Keratinocyte (primary cell): ENCODE measurements at regions not wholly inside any gene's neighbourhood (a gene's known extent, or its start where the extent isn't known, plus 50 kb on each side); places are given as distances from the start of the nearest gene placed in this dataset.

Experiments used
- DNase-seq: peaks from one replicate; pipeline ENCODE4 v3.0.0-alpha.2; 2011; ENCODE audit warnings: low read depth, missing footprints, low spot score
- FAIRE-seq: peaks from 2 replicates; lab custom pipeline; 2011; peaks lifted over from hg19 to GRCh38; lab: Jason Lieb, UNC
- H2AFZ ChIP-seq: 2 replicates; pipeline ENCODE4 v1.6.0; 2012; ENCODE audit warnings: low read length, control low read depth, inconsistent platforms; ENCODE audit not compliant: control insufficient read depth
- H3K27ac ChIP-seq: 2 replicates; pipeline ENCODE4 v1.5.1; 2011; ENCODE audit warnings: low read length; ENCODE audit not compliant: control insufficient read depth, insufficient read depth
- H3K27me3 ChIP-seq: 3 replicates; pipeline ENCODE4 v1.6.0; 2011; ENCODE audit warnings: low read length; ENCODE audit not compliant: control insufficient read depth, insufficient read depth; ENCODE audit errors: extremely low read depth
- H3K36me3 ChIP-seq, 2 experiments: 2 replicates in 1 of 2; 3 replicates in 1 of 2; pipeline ENCODE4 v1.5.1; 2011; ENCODE audit warnings: low read length in 2 of 2, mild to moderate bottlenecking in 1 of 2; ENCODE audit not compliant: control insufficient read depth in 2 of 2, insufficient read depth in 2 of 2; ENCODE audit errors: extremely low read depth in 1 of 2
- H3K4me1 ChIP-seq: 3 replicates; pipeline ENCODE4 v1.5.1; 2011; ENCODE audit warnings: low read length; ENCODE audit not compliant: control insufficient read depth, insufficient read depth; ENCODE audit errors: extremely low read depth
- H3K4me2 ChIP-seq: 3 replicates; pipeline ENCODE4 v1.6.0; 2011; ENCODE audit warnings: low read depth, low read length; ENCODE audit not compliant: control insufficient read depth, insufficient read depth; ENCODE audit errors: extremely low read depth
- H3K4me3 ChIP-seq, 3 experiments: fragments of 200-600 bp in 1 of 3; sonication (generic) in 1 of 3; 2 replicates in 2 of 3; 3 replicates in 1 of 3; pipeline ENCODE4 v1.5.1; 2011 to 2016; ENCODE audit warnings: low read length in 3 of 3, mild to moderate bottlenecking in 3 of 3, control low read depth in 2 of 3, inconsistent platforms in 1 of 3, low read depth in 1 of 3, mixed read lengths in 1 of 3, mixed run types in 1 of 3, moderate library complexity in 1 of 3; ENCODE audit not compliant: control insufficient read depth in 2 of 3, insufficient read depth in 2 of 3; ENCODE audit errors: extremely low read depth in 1 of 3
- H3K79me2 ChIP-seq: 2 replicates; pipeline ENCODE4 v1.6.0; 2012; ENCODE audit warnings: low read length; ENCODE audit not compliant: control insufficient read depth, insufficient read depth
- H3K9ac ChIP-seq: 3 replicates; pipeline ENCODE4 v1.6.0; 2011; ENCODE audit warnings: low read length; ENCODE audit not compliant: control insufficient read depth, insufficient read depth; ENCODE audit errors: extremely low read depth
- H3K9me1 ChIP-seq: 3 replicates; pipeline ENCODE4 v1.6.0; 2011; ENCODE audit warnings: low read length; ENCODE audit not compliant: control insufficient read depth, insufficient read depth; ENCODE audit errors: extremely low read depth
- H3K9me3 ChIP-seq: 2 replicates; pipeline ENCODE4 v1.5.1; 2012; ENCODE audit warnings: low read depth, low read length; ENCODE audit not compliant: control insufficient read depth
- H4K20me1 ChIP-seq: 3 replicates; pipeline ENCODE4 v1.6.0; 2011; ENCODE audit warnings: low read length; ENCODE audit not compliant: control insufficient read depth, insufficient read depth; ENCODE audit errors: extremely low read depth
- EZH2 ChIP-seq: IDR thresholded peaks from one replicate; pipeline ENCODE4 v1.6.1; 2012; ENCODE audit warnings: inconsistent platforms, mild to moderate bottlenecking, low read length, moderate library complexity
- dilution Hi-C: fragments of 300-500 bp; cut with MboI; formaldehyde crosslinking; loops from one replicate; pipeline ENCODE4 v1.7.0; 2020; ENCODE audit warnings: low sequenced_read_pairs; ENCODE audit not compliant: extremely low pct_ligation_motif_present
- TF ChIP-seq, protein P1 (sequence below), 3 experiments: IDR thresholded peaks in 1 of 3; conservative IDR thresholded peaks in 1 of 3; optimal IDR thresholded peaks in 1 of 3; 2 replicates in 2 of 3; 3 replicates in 1 of 3; pipeline versions ENCODE3 to v1.5.1; 2011; ENCODE audit warnings: low read length in 3 of 3, mild to moderate bottlenecking in 3 of 3, moderate library complexity in 2 of 3, control low read depth in 1 of 3, inconsistent platforms in 1 of 3; ENCODE audit not compliant: insufficient read depth in 2 of 3; ENCODE audit errors: extremely low read depth in 1 of 3

DNA sequence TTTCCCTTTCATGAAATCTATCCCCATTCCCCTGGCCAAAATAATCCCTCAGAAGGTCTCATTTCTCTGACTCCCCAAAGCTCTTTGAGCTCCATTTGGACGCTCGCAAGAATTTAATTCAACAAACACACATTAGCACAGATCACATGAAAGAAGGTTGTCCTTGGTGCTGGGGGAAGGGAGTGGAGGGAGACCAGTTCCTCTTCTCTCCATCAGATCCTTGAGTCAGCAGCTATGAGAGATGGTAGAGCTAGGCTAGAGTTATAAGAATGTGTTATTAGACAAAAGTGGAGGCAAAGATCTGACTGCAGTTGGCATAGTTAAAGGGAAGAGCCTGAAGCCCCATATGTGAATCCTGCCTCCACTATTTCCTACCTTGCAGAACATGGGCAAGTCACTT, 184.2 kb upstream of the CDYL start:
- DNase-seq (no peak), FAIRE-seq (no peak)
- H3K9me1 ChIP-seq = no peaks in the 10 kb centered on the region
- no peaks in the 10 kb centered on the region for H3K9me3 ChIP-seq
- no peaks in the 10 kb centered on the region for H3K27me3 ChIP-seq
- H3K36me3 ChIP-seq = no peaks in the 10 kb centered on the region
- H3K4me1 ChIP-seq = peaks cover 14% of the 10 kb centered on the region
- dilution Hi-C loops = no loop called here
- H3K9ac ChIP-seq = no peak overlapping the region
- H3K4me3 ChIP-seq = no peak overlapping the region
- TF ChIP-seq, protein P1, sequence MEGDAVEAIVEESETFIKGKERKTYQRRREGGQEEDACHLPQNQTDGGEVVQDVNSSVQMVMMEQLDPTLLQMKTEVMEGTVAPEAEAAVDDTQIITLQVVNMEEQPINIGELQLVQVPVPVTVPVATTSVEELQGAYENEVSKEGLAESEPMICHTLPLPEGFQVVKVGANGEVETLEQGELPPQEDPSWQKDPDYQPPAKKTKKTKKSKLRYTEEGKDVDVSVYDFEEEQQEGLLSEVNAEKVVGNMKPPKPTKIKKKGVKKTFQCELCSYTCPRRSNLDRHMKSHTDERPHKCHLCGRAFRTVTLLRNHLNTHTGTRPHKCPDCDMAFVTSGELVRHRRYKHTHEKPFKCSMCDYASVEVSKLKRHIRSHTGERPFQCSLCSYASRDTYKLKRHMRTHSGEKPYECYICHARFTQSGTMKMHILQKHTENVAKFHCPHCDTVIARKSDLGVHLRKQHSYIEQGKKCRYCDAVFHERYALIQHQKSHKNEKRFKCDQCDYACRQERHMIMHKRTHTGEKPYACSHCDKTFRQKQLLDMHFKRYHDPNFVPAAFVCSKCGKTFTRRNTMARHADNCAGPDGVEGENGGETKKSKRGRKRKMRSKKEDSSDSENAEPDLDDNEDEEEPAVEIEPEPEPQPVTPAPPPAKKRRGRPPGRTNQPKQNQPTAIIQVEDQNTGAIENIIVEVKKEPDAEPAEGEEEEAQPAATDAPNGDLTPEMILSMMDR (optimal IDR thresholded peaks at IDR 0.05 in 1 of 3, IDR thresholded peaks at IDR 0.05 in 1 of 3, conservative IDR thresholded peaks at IDR 0.05 in 1 of 3; ENCODE audit: extremely low read depth in 1 of 3, insufficient read depth in 2 of 3, low read length in 3 of 3) = no peak
- H3K4me2 ChIP-seq = no peak overlapping the region
- H2AFZ ChIP-seq = no peak overlapping the region
- no peak overlapping the region for H3K27ac ChIP-seq
- no peaks in the 10 kb centered on the region for H3K79me2 ChIP-seq
- no peaks in the 10 kb centered on the region for H4K20me1 ChIP-seq

DNA sequence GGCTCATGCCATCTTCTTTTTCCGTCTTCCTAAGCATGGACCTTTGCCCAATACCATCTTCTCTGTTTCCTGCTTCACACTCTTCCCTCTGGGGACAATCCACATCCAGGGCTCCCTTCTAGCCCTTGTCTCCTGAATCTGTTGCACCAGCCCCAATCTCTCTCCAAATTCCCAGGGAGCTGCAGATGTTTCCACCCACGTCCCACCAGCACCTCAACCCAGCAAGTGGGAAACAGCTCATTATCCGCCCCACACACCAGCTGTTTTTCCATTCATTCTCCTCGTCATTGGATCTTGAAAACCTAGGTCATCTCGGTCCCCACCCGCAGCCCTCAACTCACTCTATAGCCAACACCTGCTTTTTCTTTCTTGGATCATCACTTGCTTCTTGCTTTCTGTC, 185.0 kb upstream of the CDYL start:
- Histone ChIP-seq H3K27me3 (no peaks in the 10 kb centered on the region), H4K20me1 (no peaks in the 10 kb centered on the region), H3K36me3 (no peaks in the 10 kb centered on the region), H3K4me2 (no peak overlapping the region), H3K4me3 (no peak overlapping the region), H3K27ac (no peak overlapping the region), H3K9me1 (no peaks in the 10 kb centered on the region), H3K9ac (no peak overlapping the region), H3K79me2 (no peaks in the 10 kb centered on the region), H3K9me3 (no peaks in the 10 kb centered on the region), H2AFZ (no peak overlapping the region), H3K4me1 (peaks cover 21% of the 10 kb centered on the region)
- FAIRE-seq = no peak
- TF ChIP-seq, protein P1 (optimal IDR thresholded peaks at IDR 0.05 in 1 of 3, IDR thresholded peaks at IDR 0.05 in 1 of 3, conservative IDR thresholded peaks at IDR 0.05 in 1 of 3; ENCODE audit: extremely low read depth in 1 of 3, insufficient read depth in 2 of 3, low read length in 3 of 3) = no peak
- TF ChIP-seq EZH2 = no peak
- dilution Hi-C loops = no loop called here
- DNase-seq = no peak
